ENCODE measurements at regions not wholly inside any gene's neighbourhood (a gene's known extent, or its start where the extent isn't known, plus 50 kb on each side); places are given as distances from the start of the nearest gene placed in this dataset.

DNA sequence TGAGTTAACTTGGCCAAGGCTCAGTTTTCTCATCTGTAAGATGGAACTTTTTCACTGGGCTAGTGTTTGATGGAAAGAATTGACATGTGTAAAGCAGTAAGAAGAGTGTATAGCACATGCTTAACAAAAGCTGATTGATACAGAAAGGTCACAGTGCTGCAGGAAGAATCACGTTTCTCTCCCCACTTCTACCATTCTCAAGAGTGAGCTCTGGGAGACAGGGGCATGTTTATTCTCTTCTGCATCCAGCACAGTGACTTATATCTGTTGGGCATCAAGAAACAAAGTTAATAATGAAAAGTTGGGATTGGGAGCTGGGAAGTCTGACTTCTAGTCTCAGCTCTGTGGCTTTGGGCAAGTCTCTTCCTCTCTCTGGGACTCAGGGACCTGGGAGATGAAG lies 55.3 kb downstream of the IRX3 start:
- H3K4ac ChIP-seq (ENCODE audit: low read depth, low read length): no peak overlapping the region
- H2BK15ac ChIP-seq (ENCODE audit: low read depth, low read length): no peak overlapping the region
- no peaks in the 10 kb centered on the region for H3K4me1 ChIP-seq (ENCODE audit: control insufficient read depth, insufficient read depth, low read length)
- H4K91ac ChIP-seq (ENCODE audit: insufficient read depth, low read depth, low read length): no peak overlapping the region
- no peak overlapping the region for H3K9ac ChIP-seq (ENCODE audit: low read depth, low read length)
- ATAC-seq (ENCODE audit: low read depth) (no peak), DNase-seq (no peak)
- no peak overlapping the region for H2AFZ ChIP-seq (replicated peaks; ENCODE audit: low read length, poor library complexity)
- no CpG with 5 or more reads among the region's 1 CpG for WGBS, 2 experiments (ENCODE audit: extremely low coverage in 2 of 2, insufficient read length in 1 of 2)
- no peak overlapping the region for H3K18ac ChIP-seq (ENCODE audit: low read depth, low read length)
- no peak overlapping the region for H3K27ac ChIP-seq (ENCODE audit: insufficient read depth, low read length)
- no peak overlapping the region for H2BK5ac ChIP-seq (ENCODE audit: low read depth, low read length, poor library complexity, severe bottlenecking)
- H3K79me1 ChIP-seq (ENCODE audit: low read depth in 1 of 2, low read length in 2 of 2): no peaks in the 10 kb centered on the region
- H4K8ac ChIP-seq (ENCODE audit: low read depth in 2 of 2, low read length in 2 of 2): no peak overlapping the region
- no peaks in the 10 kb centered on the region for H3K36me3 ChIP-seq (ENCODE audit: control insufficient read depth, insufficient read depth, low read length)
- intact Hi-C loops (cut with micrococcal nuclease) (no loop called here), dilution Hi-C loops (cut with HindIII; ENCODE audit: low sequenced_read_pairs, unreplicated experiment) (no loop called here), in situ Hi-C loops (cut with MboI; ENCODE audit: low sequenced_read_pairs) (no loop called here)
- no peak overlapping the region for H4K5ac ChIP-seq (ENCODE audit: low read depth, low read length)
- H4K20me1 ChIP-seq (ENCODE audit: insufficient read depth, low read length): no peaks in the 10 kb centered on the region
- TF ChIP-seq, protein P1, sequence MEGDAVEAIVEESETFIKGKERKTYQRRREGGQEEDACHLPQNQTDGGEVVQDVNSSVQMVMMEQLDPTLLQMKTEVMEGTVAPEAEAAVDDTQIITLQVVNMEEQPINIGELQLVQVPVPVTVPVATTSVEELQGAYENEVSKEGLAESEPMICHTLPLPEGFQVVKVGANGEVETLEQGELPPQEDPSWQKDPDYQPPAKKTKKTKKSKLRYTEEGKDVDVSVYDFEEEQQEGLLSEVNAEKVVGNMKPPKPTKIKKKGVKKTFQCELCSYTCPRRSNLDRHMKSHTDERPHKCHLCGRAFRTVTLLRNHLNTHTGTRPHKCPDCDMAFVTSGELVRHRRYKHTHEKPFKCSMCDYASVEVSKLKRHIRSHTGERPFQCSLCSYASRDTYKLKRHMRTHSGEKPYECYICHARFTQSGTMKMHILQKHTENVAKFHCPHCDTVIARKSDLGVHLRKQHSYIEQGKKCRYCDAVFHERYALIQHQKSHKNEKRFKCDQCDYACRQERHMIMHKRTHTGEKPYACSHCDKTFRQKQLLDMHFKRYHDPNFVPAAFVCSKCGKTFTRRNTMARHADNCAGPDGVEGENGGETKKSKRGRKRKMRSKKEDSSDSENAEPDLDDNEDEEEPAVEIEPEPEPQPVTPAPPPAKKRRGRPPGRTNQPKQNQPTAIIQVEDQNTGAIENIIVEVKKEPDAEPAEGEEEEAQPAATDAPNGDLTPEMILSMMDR (conservative IDR thresholded peaks at IDR 0.05; ENCODE audit: low read depth, low read length): no peak
- TF ChIP-seq NFE2L2 (IDR thresholded peaks at IDR 0.05; ENCODE audit: low read depth, low read length) (no peak), MXI1 (IDR thresholded peaks at IDR 0.05; ENCODE audit: borderline replicate concordance, low read depth, low read length) (no peak), RAD21 (IDR thresholded peaks at IDR 0.05; ENCODE audit: low read length) (no peak), SMC3 (IDR thresholded peaks at IDR 0.05; ENCODE audit: low read depth, low read length) (no peak), RCOR1 (IDR thresholded peaks at IDR 0.05; ENCODE audit: insufficient replicate concordance, low read length) (no peak), MAFK (IDR thresholded peaks at IDR 0.05; ENCODE audit: low read depth, low read length) (no peak), RFX5 (IDR thresholded peaks at IDR 0.05; ENCODE audit: low read depth, low read length) (no peak), CEBPB (IDR thresholded peaks at IDR 0.05; ENCODE audit: low read depth, low read length) (no peak), CHD1 (IDR thresholded peaks at IDR 0.05; ENCODE audit: low read depth, low read length) (no peak), FOS (IDR thresholded peaks at IDR 0.05; ENCODE audit: low read depth, low read length) (no peak), POLR2A (IDR thresholded peaks at IDR 0.05; ENCODE audit: low read depth, low read length) (no peak), MAZ (IDR thresholded peaks at IDR 0.05; ENCODE audit: borderline replicate concordance, low read depth, low read length) (no peak), BHLHE40 (IDR thresholded peaks at IDR 0.05; ENCODE audit: low read depth, low read length) (no peak)
- TF ChIP-seq, protein P2, sequence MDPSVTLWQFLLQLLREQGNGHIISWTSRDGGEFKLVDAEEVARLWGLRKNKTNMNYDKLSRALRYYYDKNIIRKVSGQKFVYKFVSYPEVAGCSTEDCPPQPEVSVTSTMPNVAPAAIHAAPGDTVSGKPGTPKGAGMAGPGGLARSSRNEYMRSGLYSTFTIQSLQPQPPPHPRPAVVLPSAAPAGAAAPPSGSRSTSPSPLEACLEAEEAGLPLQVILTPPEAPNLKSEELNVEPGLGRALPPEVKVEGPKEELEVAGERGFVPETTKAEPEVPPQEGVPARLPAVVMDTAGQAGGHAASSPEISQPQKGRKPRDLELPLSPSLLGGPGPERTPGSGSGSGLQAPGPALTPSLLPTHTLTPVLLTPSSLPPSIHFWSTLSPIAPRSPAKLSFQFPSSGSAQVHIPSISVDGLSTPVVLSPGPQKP (IDR thresholded peaks at IDR 0.05; ENCODE audit: borderline replicate concordance, low read depth, low read length): no peak
- TF ChIP-seq, protein P3, sequence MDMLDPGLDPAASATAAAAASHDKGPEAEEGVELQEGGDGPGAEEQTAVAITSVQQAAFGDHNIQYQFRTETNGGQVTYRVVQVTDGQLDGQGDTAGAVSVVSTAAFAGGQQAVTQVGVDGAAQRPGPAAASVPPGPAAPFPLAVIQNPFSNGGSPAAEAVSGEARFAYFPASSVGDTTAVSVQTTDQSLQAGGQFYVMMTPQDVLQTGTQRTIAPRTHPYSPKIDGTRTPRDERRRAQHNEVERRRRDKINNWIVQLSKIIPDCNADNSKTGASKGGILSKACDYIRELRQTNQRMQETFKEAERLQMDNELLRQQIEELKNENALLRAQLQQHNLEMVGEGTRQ (IDR thresholded peaks at IDR 0.05; ENCODE audit: low read depth, low read length): no peak
- H3K9me3 ChIP-seq (ENCODE audit: control insufficient read depth, insufficient read depth, low read length): no peaks in the 10 kb centered on the region
- no peak overlapping the region for H2BK120ac ChIP-seq (ENCODE audit: low read depth, low read length)
- H3K4me3 ChIP-seq (ENCODE audit: insufficient read depth, low read depth, low read length): no peak overlapping the region
- no peak overlapping the region for H3K4me2 ChIP-seq (ENCODE audit: low read depth, low read length)
- no TSS peak for BruUV-seq (replicated peaks)
- no peak overlapping the region for H3K56ac ChIP-seq (ENCODE audit: extremely low read depth, insufficient read depth, low read length)
- no peak overlapping the region for H3K14ac ChIP-seq (replicated peaks; ENCODE audit: low read depth, low read length)
- no peak overlapping the region for H2BK20ac ChIP-seq (ENCODE audit: low read depth, low read length)
- no peak overlapping the region for H2AK9ac ChIP-seq (replicated peaks; ENCODE audit: low read depth, low read length, poor library complexity)
- ChIA-PET POLR2A (ENCODE audit: unreplicated experiment) (no interaction called here), CTCF (no interaction called here)
- peaks cover 1% of the 10 kb centered on the region; the same call in 1 of the 2 replicates for H3K27me3 ChIP-seq (ENCODE audit: control insufficient read depth, insufficient read depth, low read length)
- no peaks in the 10 kb centered on the region for H3K9me1 ChIP-seq (ENCODE audit: insufficient read depth, low read length)
- H2AK5ac ChIP-seq (ENCODE audit: low read depth, low read length): no peak overlapping the region
- H3K23ac ChIP-seq (ENCODE audit: low read depth, low read length): no peak overlapping the region
